SW480 (cell line): ENCODE measurements at regions not wholly inside any gene's neighbourhood (a gene's known extent, or its start where the extent isn't known, plus 50 kb on each side); places are given as distances from the start of the nearest gene placed in this dataset.
"Not testable (repeated sequence)": the region's sequence is repeated elsewhere in the genome, so short reads cannot be mapped to it uniquely, and the experiment has no call there.

Experiments
- DNase-seq: peaks from one replicate; pipeline ENCODE4 v3.0.0-alpha.2; 2016; ENCODE audit warnings: low spot score

DNA sequence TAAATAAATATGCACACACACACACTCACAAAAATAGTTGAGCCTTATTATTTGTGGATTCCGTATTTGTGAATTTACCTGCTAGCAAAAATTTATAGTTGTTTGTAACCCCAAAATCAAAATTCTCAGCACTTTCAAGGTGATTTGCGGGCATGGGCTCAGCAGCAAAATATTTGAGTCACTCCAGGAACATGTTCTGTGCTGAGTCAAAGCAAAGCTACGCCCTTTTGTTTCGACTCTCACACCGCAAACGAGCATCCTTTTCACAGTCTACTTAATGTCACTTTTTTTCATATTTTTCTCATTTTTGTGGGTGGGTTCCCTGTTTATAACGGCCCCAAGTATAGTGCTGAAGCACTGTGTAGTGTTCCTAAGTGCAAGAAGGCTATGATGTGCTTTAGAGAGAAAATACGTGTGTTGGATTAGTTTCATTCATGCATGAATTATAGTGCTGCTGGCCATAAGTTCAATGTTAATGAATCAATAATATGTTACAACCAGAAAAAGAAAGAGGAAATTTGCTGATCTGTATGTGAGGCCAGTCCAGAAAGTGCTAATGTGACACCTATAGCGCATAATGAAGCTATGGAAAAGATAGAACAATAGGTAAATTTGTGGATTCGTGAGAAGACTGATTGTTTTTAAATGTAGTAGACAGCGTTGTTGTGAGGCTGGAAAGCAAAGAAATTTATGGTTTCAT, 723.2 kb upstream of the AGA start:
- no peak for DNase-seq

GRCh38 chr4:178165951-178166308, 723.7 kb upstream of the AGA start:
- no peak for DNase-seq

DNA sequence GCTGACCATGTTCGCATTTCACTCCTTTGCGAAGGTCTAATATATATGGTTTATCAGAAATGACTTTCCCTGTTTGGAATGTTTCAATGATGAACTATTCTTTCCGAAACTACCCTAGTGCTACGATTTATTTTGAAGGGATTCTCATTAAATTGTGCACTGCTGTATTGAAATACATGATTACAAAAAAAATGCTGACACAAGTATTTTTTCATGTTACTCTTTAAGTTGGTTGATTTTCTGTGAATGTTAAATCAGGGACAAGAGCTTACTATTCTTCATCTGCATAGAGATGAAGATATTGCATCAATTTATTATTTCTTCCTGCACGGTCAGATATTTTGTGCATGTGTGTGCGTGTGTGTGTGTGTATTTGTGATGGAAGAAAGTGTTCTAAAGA, 731.5 kb upstream of the AGA start:
- no peak for DNase-seq

DNA sequence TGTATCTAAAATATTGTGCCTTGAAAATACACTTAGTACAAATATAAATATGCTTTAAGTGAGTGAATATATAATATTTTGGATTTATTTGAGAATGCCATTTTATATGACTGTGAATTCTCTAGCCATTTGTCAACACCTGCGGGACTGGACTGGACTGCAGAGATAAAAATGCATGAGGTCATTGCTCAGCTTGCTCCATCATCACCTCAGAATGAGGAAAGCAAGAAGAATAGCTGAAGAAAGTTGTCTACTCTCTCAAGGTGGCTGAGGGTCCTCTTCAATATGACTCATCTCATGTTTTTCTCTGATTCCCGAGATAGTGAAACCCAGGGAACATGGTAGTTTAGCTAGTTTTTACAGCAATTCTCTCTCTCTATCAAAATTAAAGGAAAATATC, 732.5 kb upstream of the AGA start:
- no peak for DNase-seq

DNA sequence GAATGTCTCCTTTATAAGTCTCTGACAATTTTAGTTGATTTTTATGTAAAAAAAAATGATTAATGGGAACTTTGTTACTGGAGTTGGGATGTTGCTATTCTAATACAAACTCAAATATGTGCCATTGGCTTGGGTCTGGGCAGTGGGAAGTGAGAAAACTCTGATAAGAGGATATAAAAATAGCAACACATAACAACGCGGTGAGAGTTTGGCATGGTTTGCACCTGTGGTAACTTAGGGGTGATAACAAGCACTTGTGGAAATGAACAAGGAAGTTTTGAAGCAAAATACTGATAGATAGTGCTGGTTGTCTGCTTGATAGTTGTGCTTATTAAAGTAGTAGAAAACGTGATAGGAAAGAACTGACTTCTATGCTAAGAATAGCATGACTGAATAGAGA, 743.3 kb upstream of the AGA start:
- no peak for DNase-seq

DNA sequence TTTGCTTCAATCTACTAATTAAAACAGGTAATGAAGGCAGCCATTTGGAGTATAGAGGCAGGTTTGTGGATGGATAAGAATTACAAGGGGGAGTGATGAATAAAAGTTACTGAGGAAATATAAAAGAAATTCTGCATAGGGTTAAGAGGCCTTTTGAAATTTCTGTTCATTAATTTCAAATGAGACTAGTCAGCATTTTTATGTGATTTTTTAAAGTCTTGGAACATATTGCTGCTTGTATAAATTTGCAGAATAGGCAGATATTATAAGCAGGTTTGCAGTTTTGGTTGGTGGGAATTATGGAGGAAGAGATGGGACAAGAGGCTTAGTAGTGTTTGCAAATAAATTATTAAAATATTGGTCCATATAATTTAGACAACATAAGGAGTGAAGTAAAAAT, 750.4 kb upstream of the AGA start:
- DNase-seq = no peak

DNA sequence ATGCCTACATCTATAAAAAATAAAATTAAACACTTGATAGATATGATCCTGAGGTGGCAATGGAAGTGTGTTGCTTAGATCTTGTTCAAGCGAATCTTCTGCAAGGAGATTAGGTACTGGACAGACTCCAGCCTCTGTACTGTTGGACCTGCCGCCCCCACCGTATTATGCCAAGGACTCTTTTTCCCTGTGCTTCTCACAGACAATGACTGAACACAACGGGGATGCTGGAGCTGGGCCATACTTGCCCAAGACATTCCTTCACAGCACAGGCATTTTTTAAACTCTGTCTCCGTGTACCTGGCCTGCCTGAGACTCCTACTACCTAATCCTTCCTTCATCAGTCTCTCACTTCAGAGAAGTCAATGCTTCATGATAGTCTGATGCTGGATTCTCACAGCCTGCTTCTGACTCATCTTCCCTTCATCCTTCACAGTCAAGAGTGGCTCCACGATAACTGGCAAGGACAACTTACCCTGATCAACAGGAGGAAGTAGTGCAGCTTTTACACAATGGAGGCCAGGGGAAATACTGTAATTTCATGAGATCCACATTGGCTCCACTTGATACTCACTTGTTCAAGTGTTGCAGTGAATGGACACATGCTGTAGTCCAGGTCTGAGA, 754.6 kb upstream of the AGA start:
- DNase-seq = no peak

DNA sequence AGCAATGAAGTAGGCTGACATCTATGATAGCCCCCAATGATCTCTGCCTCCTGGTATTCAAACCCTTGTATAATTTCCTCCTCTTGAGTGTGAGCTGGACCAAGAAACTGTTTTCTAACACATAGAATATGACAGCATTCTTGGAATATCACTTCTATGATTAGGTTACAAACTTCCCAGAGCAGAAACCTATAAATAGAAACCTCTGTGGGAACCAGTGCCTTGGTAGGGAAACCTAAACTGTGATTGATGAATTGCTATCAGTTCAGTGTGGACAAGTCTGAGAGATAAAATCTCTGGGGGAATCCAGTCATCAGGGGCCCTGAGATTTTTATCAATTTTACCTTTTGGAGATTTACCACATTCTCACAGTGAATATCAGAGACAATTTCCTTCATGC, 756.5 kb upstream of the AGA start:
- DNase-seq = no peak

DNA sequence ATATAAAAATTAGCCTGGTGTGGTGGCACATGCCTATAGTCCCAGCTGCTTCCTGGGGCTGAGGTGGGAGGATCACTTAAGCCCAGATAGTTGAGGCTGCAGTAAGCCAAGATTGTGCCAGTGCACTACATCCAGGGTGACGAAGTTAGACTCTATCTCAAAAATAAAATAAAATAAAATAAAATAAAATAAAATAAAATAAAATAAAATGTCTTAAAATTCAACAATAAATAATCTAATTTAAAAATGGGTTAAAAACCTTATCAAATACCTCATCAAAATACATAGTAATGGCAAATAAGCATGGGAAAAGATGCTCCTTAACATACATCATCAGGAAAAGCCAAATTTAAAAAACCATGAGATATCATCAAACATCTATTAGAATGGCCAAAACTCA, 760.2 kb upstream of the AGA start:
- DNase-seq = no peak

- no peak for DNase-seq
Measured at GRCh38 chr4:178205826-178206225, 763.6 kb upstream of the AGA start.

DNA sequence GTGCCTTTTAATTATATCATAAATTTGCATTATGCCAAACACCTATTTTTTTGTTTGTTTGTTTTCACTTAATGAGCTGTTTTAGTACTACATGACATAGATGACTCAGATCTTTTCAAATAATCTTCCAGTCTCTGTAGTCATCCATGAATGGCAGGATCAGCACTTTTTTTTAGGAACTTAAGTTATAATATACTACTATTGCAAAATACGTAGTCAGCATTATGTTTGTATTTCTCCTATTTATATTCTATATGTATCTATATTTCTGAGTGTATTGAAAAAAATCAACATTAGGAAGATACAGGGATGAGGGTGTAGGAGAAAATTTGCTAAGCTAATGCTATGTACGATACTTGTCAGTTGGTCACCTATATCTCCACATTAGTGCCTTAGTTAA, 773.1 kb upstream of the AGA start:
- DNase-seq = no peak

- DNase-seq = no peak
Measured at GRCh38 chr4:178215763-178216162, 773.5 kb upstream of the AGA start.

DNA sequence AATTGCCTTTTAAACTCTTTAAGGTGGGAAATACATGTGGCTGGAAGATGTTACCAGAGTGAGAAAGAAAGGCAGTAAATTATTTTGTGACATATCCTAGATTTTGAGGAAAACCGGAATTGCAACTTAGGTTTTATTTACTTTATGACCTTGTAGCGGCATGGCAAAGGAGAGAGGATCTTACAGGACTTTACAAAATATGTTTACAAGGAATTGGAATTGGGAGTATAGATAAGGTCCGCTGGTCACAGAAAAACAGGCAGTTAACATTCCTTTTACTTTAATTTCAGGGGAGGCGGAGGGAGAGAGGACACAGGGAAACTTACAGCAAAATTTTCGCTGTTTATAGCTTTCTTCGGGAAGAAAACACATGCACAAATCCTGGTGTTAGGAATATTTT, 784.2 kb upstream of the AGA start:
- not testable (repeated sequence) for DNase-seq

GRCh38 chr4:178233906-178234305, 791.7 kb upstream of the AGA start:
- no peak for DNase-seq

- no peak for DNase-seq
Measured at GRCh38 chr4:178240891-178241290, 798.7 kb upstream of the AGA start.

DNA sequence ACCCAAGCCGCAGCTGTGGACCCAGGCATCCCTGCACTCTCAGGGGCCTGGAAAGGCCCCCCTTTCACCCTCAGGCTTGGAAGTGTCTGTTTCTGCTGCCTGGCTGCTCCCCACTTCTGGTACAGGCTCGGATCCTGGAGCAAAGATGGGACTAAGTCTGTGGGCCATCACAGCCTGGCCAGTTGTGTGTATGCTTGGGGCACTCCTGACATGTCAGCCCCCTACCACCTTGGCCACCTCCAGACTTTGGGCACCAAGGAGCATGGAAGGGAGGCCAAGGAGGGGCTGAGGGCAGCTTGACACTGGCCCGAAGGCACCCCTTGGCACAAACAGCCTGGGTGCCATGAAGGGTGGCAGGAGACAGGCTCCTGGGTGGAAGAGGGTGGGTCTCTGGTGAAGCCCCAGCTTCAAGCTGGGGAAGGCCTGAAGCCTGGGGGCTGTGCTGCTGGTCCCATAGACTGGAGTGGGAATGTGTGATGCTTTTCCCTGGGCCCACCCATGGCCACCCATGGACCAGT, 799.4 kb upstream of the AGA start:
- DNase-seq = no peak

DNA sequence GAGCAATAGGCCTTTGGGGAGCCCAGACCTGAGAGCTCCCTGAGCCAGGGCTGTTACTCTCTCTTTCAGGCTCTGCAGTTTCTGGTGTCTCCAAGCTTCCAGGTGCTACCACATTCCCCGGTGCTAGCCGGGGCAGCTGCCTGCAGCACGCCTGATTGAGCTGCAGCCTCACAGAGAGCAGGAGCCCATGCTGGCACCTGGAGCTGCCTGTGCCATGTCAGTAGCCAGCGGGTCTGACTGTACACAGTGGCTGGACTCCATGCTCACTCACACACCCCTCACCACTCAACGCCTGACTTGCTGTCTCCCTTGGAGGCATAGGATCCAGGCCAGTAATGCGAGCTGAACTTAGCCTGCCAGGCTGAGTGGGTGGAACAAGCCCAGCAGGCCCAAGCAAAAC, 800.4 kb upstream of the AGA start:
- DNase-seq = no peak

DNA sequence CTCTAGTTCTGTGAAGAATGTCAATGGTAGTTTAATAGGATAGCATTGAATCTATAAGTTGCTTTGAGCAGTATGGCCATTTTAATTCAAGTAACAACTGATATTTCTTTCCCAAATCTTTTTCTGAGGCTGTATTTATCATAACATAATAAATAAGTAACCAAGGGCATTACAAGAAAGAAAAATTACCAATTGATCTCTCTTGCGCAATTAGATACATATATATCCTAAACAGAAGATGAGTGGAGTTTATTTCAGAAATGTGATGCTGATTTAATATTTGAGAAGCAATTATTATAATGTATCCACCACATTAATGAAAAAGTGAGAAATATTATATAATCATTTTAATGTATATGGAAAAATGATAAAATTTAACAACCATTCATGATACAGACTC, 802.5 kb upstream of the AGA start:
- DNase-seq = no peak

DNA sequence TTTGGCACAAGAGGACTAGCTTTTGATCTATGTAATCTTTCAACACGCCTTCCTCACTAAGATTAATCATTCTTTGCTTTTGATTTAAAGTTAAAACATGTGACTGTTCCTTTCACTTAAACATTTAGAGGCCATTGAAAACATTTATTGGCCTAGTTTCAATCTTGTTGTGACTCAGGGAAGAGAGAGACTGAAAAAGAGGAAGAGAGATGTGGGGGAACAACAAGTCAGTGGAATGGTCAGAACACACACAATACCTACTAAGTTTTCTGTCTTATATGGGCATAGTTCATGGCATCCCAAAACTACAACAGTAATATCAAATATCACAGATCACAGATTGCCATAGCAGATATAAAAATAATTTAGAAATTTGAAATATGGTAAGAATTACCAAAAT, 812.9 kb upstream of the AGA start:
- no peak for DNase-seq

GRCh38 chr4:178258603-178259002, 816.4 kb upstream of the AGA start:
- DNase-seq = no peak

DNA sequence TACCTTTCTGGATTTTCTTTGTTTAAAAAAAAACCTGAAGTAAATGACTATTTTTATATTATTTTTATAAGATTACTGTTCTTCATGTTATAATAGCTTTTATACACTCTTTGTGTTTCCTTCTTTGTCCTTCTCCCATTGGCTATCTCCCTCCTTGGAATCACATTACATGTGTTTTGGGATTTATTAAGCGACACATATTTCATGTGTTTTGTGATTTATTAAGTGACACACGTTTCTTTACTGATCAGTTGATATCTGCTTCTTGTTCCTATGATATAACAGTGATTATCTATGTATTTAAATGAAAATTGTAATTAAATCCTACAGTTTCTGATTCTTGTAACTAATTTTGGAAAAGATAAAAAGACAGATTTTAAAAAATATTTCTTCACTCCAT, 817.3 kb upstream of the AGA start:
- DNase-seq = no peak

DNA sequence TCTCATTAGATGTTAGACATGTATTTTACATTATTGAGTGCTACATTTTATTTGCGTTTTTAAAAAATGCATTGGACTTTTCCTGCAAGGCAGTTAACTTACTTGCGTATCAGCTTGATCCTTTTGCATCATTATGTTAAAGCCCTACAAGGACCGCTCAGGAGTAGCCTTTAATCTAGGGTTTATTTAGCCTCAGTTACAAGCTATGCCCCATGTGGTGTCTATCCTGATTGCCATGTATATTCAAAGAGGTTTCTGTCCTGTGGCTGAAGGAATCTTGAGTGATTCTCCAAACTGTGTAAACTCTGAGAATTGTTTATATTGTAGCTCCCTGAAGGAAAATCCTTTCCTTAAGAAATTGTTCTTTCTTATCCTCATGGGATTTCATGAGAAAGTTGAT, 821.8 kb upstream of the AGA start:
- DNase-seq = no peak

- no peak for DNase-seq
Measured at GRCh38 chr4:178271386-178271785, 829.1 kb upstream of the AGA start.

- no peak for DNase-seq
Measured at GRCh38 chr4:178273168-178273567, 830.9 kb upstream of the AGA start.
